ENCODE measurements at regions not wholly inside any gene's neighbourhood (a gene's known extent, or its start where the extent isn't known, plus 50 kb on each side); places are given as distances from the start of the nearest gene placed in this dataset.

DNA sequence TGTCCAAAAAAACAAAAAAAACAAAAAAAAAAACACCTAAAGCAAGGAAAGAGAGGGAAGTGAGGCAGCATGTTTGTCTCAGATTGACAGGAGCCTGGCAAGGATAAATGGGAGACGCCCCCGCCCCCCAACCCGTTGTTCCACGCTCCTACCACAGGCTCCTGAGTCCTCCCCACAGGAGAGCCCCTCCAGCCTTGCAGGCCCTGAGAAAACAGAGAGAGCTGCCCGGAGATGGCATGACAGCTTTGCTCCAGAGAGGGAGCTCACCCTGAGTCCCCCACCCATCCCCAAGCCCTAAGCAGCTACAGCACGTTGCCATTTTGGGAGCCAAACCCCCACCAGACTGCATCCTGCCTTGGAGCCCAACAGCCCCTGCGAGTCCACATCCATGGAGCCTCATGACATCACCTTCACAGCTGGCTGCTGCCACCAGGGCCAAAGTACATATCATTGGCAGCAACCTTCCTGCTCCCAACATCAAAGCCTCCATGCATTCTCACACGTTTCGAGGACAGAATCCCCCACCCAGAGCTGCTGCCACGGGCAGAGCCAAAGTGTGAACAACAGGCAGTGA, 1283.3 kb downstream of the TYW1 start:
- H2BK20ac ChIP-seq (ENCODE audit: low read length), result peak overlapping the region; percentile 18; the same call in 1 of the 2 replicates
- H3K4me3 ChIP-seq (ENCODE audit: extremely low read depth in 1 of 4, insufficient read depth in 2 of 4, low read depth in 3 of 4, low read length in 4 of 4), result no peak overlapping the region
- TF ChIP-seq BRCA1 (IDR thresholded peaks at IDR 0.05; ENCODE audit: low read depth, low read length) (no peak), MAFK (IDR thresholded peaks at IDR 0.05; ENCODE audit: low read depth, low read length) (no peak), CHD2 (IDR thresholded peaks at IDR 0.05; ENCODE audit: low read length) (no peak), RXRA (IDR thresholded peaks at IDR 0.05; ENCODE audit: insufficient read depth, low read depth, low read length) (no peak)
- H2BK12ac ChIP-seq (ENCODE audit: low read depth, low read length), result peak overlapping the region; percentile 27; the same call in 1 of the 2 replicates
- no peak overlapping the region for H2BK120ac ChIP-seq (replicated peaks; ENCODE audit: low read depth, low read length)
- whole genome bisulfite sequencing, 2 experiments (ENCODE audit: extremely low coverage in 1 of 2, insufficient coverage in 1 of 2, insufficient read length in 1 of 2, insufficient replicate concordance in 2 of 2, low coverage in 1 of 2, low lambda C conversion rate in 2 of 2, missing lambda C conversion rate in 1 of 2), result 85% methylated on average over 10 of the region's 10 CpGs; no CpG with 5 or more reads in 1 of the 2 experiments
- no peaks in the 10 kb centered on the region for H3K27me3 ChIP-seq (replicated peaks in 1 of 4; ENCODE audit: control insufficient read depth in 3 of 4, extremely low read depth in 1 of 4, insufficient read depth in 3 of 4, low read length in 3 of 4)
- H3K9ac ChIP-seq (replicated peaks in 1 of 4; ENCODE audit: extremely low read depth in 1 of 4, low read depth in 3 of 4, low read length in 3 of 4), result no peak overlapping the region
- H2AFZ ChIP-seq (ENCODE audit: low read length), result no peak overlapping the region
- FAIRE-seq, result no peak
- no peaks in the 10 kb centered on the region for H4K20me1 ChIP-seq (replicated peaks in 1 of 2; ENCODE audit: control insufficient read depth in 1 of 2, insufficient read depth in 2 of 2, low read length in 2 of 2)
- H2BK15ac ChIP-seq (ENCODE audit: low read length), result no peak overlapping the region
- ChIA-PET POLR2A (ENCODE audit: partially characterized antibody) (no interaction called here), CTCF (ENCODE audit: partially characterized antibody) (interaction anchor here (0.9 to 1.1 kb wide), 2 partner anchors 119 to 255 kb away, joined by 3 read pairs; no protein-coding TSS in a partner anchor)
- no peak overlapping the region for H2BK5ac ChIP-seq (ENCODE audit: low read depth, low read length)
- no peak overlapping the region for H3K27ac ChIP-seq (ENCODE audit: low read depth, low read length)
- no peak overlapping the region for H3K23ac ChIP-seq (ENCODE audit: insufficient read length)
- no peaks in the 10 kb centered on the region for H3K23me2 ChIP-seq (ENCODE audit: low read depth, low read length)
- no peak overlapping the region for H4K8ac ChIP-seq (ENCODE audit: extremely low read depth, insufficient read depth, low read length)
- H3K4me2 ChIP-seq (ENCODE audit: insufficient read depth in 1 of 2, low read depth in 2 of 2, low read length in 2 of 2), result no peak overlapping the region
- H3K79me1 ChIP-seq (ENCODE audit: low read depth, low read length), result no peaks in the 10 kb centered on the region
- no peak for DNase-seq (ENCODE audit: low read depth in 1 of 2, low spot score in 2 of 2)
- no peak overlapping the region for H3K4ac ChIP-seq (replicated peaks; ENCODE audit: insufficient read length, low read depth, low read length)
- H2AK5ac ChIP-seq (ENCODE audit: low read depth, low read length), result no peak overlapping the region
- no peaks in the 10 kb centered on the region for H3K79me2 ChIP-seq (ENCODE audit: control insufficient read depth in 1 of 2, insufficient read depth in 2 of 2, low read length in 2 of 2)
- no peak overlapping the region for H4K5ac ChIP-seq (ENCODE audit: insufficient read length, low read depth, low read length)
- H3K36me3 ChIP-seq (ENCODE audit: control insufficient read depth in 2 of 4, insufficient read depth in 4 of 4, low read length in 3 of 4), result no peaks in the 10 kb centered on the region
- no peak overlapping the region for H3K18ac ChIP-seq (ENCODE audit: extremely low read depth, low read length)
- peaks cover 0 to 9% (median 0%) of the 10 kb centered on the region in 4 experiments; a peak in 2 of 7 replicates for H3K4me1 ChIP-seq (replicated peaks in 1 of 4; ENCODE audit: control insufficient read depth in 3 of 4, insufficient read depth in 4 of 4, low read length in 3 of 4)
- no peaks in the 10 kb centered on the region for H3K9me3 ChIP-seq (ENCODE audit: insufficient read depth in 2 of 2, low read depth in 1 of 2, low read length in 1 of 2)
- no peak overlapping the region for H3K56ac ChIP-seq (replicated peaks; ENCODE audit: insufficient read length, low read depth, low read length)
- no peak overlapping the region for H3K14ac ChIP-seq (ENCODE audit: insufficient read length)
- no peak overlapping the region for H4K91ac ChIP-seq (replicated peaks; ENCODE audit: insufficient read length, low read length)

Data from H1 (cell line).